VCaP (cell line): ENCODE measurements at regions not wholly inside any gene's neighbourhood (a gene's known extent, or its start where the extent isn't known, plus 50 kb on each side); places are given as distances from the start of the nearest gene placed in this dataset.

Experiments used
- H3K27ac ChIP-seq: fragments of 450-650 bp; 2 replicates; pipeline ENCODE4 v1.5.1; 2017
- TF ChIP-seq, protein P1 (sequence below): fragments of 450-650 bp; conservative IDR thresholded peaks from 2 replicates; pipeline ENCODE4 v1.5.1; 2017; ENCODE audit warnings: mild to moderate bottlenecking, moderate library complexity

DNA sequence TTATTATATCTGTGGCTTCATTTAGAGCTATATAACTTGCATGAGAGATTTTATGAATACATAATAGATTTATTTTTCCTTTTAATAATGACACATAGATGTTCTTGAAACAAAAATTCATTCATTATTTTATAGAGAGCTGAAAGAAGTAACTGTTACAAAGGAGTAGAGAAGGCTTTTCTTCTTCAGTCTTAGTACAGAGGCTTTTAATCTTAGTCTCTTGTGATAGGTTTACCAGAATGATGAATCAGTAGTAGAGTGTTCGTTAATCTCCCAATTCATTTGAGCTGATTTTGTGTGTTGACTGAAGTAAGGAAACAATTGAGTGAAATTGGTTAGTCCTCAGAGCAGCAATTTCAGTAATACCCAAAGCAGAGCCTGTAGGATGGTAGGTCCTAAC lies 1284.1 kb upstream of the ACO1 start:
- H3K27ac ChIP-seq, result no peak overlapping the region
- TF ChIP-seq, protein P1, sequence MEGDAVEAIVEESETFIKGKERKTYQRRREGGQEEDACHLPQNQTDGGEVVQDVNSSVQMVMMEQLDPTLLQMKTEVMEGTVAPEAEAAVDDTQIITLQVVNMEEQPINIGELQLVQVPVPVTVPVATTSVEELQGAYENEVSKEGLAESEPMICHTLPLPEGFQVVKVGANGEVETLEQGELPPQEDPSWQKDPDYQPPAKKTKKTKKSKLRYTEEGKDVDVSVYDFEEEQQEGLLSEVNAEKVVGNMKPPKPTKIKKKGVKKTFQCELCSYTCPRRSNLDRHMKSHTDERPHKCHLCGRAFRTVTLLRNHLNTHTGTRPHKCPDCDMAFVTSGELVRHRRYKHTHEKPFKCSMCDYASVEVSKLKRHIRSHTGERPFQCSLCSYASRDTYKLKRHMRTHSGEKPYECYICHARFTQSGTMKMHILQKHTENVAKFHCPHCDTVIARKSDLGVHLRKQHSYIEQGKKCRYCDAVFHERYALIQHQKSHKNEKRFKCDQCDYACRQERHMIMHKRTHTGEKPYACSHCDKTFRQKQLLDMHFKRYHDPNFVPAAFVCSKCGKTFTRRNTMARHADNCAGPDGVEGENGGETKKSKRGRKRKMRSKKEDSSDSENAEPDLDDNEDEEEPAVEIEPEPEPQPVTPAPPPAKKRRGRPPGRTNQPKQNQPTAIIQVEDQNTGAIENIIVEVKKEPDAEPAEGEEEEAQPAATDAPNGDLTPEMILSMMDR, result no peak

DNA sequence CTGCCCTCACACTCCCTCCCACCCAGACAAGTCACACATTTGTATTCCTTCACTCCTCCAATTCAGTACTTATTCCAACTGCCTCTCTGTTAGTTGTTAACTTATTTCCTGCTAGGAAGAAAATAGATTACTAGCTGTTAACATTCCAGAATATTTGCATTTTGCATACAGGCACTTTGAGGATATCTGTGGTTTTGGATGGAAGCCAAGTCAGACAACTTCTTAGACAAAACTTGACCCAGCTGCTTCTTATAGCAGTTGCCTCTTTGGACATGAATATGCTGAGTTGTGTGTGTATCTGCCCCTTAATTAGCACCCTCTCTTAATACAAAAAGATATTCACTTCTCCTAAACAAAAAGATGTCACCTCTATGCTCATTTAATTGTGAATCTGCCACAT lies 1280.6 kb upstream of the ACO1 start:
- TF ChIP-seq, protein P1, result no peak

DNA sequence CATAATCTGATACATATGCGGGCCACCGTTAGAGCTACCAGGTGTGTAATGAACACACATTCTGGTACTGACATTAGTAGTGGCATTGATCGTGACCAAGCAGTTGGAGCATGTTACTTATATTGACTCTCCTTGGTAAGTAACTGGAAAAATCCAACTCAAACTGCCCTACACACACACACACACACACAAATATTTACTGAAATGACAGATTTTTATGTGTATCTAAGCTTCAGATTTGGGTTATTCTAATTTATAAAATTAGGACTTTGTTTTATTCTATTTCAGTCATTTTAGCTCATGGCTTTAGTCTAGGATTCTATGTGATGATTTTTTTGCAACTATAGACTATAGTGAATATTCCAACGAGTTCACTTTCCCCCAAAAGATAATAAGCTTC lies 1280.2 kb upstream of the ACO1 start:
- TF ChIP-seq, protein P1, result no peak
- no peak overlapping the region for H3K27ac ChIP-seq

More for the DNA sequence above, 1280.6 kb upstream of the ACO1 start:
- H3K27ac ChIP-seq, result no peak overlapping the region

DNA sequence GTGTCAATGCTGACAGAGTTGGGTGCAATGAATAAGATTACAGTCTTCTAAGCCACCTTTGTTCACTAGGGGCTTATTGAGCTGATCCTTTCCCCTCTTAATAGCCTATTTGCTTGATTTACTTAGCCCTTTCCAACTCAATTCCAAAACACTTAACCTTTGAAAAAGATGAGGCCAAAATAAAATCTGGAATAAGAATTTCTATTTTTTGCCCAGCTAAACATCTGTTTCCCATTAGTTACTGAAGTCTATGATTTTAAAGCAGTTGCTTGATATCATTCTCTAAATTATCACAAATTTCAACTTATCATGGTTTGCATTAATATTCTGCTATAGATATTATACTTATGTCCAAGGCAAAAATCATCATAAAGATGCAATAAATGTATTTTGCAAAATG lies 1272.0 kb upstream of the ACO1 start:
- H3K27ac ChIP-seq, result no peak overlapping the region
- TF ChIP-seq, protein P1, result no peak

DNA sequence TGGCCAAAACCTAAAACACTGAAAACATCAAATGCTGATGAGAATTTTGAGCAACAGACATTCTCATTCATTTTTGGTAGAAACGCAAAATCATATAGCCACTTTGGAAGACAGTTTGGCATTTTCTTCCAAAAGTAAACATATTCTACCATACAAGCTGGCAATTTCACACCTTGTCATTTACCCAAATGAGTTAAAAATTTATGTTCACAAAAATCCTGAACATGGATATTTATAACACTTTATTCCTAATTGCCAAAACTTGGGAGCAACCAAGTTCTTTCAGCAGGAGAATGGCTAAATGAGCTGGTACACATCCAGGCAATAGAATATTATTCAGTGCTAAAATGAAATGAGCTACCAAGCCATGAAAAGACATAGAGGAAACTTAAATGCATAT lies 1270.1 kb upstream of the ACO1 start:
- TF ChIP-seq, protein P1, result no peak
- no peak overlapping the region for H3K27ac ChIP-seq

DNA sequence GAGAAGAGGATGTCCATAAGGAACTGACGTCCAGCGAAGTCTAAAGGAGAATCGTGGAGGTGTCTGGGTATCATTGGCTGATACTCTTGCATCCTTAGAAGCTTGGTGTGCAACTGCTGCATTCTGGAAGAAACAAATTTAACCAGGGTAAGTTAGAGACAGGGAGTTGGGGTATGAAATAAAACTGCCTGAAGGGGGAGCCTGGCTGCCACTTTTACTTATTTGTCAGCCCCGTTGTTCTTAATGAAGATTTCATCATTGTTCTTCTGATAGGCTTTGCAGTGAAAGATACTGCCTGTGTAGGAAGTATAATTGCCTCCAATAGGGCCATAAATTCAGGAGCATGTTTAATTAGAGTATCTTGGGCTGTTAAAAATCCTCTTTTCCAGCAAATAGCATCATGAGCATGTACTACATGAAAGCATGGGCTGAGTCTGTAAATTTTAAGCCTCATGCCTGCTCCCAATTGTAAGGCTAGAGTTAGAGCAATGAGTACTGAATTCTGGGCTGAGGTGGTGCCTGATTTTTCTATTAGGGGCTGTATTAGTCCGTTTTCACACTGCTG lies 1264.5 kb upstream of the ACO1 start:
- TF ChIP-seq, protein P1, result peak; percentile 87
- H3K27ac ChIP-seq, result no peak overlapping the region

DNA sequence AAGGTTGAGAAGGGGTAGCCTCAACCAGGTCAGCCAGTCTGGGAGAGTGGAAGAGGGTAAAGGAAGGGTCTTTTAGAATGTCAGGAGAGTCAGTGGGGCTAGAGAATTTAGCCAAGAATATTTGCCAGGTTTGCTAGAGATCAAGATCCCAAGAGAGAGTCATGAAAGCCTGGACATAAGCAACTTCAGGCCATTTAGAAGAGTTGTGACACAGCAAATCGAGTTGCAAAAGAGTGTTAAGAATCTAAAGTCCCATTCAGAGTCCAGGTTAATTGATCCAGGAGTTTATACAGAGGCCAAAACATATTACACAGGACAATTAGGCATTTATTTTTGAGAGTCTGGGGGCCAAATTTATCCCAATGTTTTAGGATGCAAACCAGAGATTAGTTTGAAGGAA lies 1260.1 kb upstream of the ACO1 start:
- H3K27ac ChIP-seq, result no peak overlapping the region
- TF ChIP-seq, protein P1, result no peak
